Neural cell (in vitro differentiated cells): ENCODE measurements at regions not wholly inside any gene's neighbourhood (a gene's known extent, or its start where the extent isn't known, plus 50 kb on each side); places are given as distances from the start of the nearest gene placed in this dataset.

Experiments
- CTCF ChIP-seq: fragments of 450-650 bp; IDR thresholded peaks from 2 replicates; pipeline ENCODE4 v1.5.1; 2014; ENCODE audit warnings: antibody characterized with exemption, mild to moderate bottlenecking, moderate library complexity; ENCODE audit not compliant: poor library complexity, severe bottlenecking
- EP300 ChIP-seq: fragments of 450-650 bp; conservative IDR thresholded peaks from 2 replicates; pipeline ENCODE4 v1.6.1; 2014; ENCODE audit warnings: antibody characterized with exemption, mild to moderate bottlenecking, moderate library complexity; ENCODE audit not compliant: poor library complexity, severe bottlenecking
- EZH2 ChIP-seq: fragments of 200-600, 300-800 bp; shearing (Covaris generic), sonication (generic); IDR thresholded peaks from 2 replicates; pipeline ENCODE4 v1.6.1; 2014; ENCODE audit warnings: antibody characterized with exemption, low read length, borderline replicate concordance, mild to moderate bottlenecking; ENCODE audit not compliant: insufficient read depth, poor library complexity, severe bottlenecking
- POLR2AphosphoS5 ChIP-seq: IDR thresholded peaks from 2 replicates; pipeline ENCODE4 v1.6.1; 2012

- TF ChIP-seq CTCF (no peak), EZH2 (no peak), EP300 (no peak), POLR2AphosphoS5 (no peak)
Observed at GRCh38 chr5:143543358-143544255, 140.1 kb upstream of the NR3C1 start.
